ENCODE measurements at regions not wholly inside any gene's neighbourhood (a gene's known extent, or its start where the extent isn't known, plus 50 kb on each side); places are given as distances from the start of the nearest gene placed in this dataset.
"Not testable (repeated sequence)": the region's sequence is repeated elsewhere in the genome, so short reads cannot be mapped to it uniquely, and the experiment has no call there.

DNA sequence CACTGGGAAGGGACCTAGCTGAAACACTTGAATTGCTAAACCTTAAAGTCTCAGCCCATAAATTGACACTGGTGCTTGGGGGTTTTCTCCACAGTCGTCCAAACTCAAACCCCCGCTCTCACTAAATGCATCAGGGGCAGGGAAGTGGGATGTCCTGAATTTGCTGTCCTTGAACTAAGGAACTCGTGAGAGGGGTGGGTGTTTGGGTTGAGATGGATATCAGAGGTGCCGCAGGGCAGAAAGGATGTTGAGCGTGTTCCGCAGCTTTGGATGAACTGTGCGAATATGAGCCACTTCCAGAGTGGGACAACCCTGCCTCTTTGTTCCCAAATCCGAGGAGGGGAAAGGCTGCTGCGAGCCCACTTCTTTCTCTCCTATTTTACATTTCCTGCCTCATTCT lies 90.3 kb upstream of the LYZL2 start:
- TF ChIP-seq, protein P1, sequence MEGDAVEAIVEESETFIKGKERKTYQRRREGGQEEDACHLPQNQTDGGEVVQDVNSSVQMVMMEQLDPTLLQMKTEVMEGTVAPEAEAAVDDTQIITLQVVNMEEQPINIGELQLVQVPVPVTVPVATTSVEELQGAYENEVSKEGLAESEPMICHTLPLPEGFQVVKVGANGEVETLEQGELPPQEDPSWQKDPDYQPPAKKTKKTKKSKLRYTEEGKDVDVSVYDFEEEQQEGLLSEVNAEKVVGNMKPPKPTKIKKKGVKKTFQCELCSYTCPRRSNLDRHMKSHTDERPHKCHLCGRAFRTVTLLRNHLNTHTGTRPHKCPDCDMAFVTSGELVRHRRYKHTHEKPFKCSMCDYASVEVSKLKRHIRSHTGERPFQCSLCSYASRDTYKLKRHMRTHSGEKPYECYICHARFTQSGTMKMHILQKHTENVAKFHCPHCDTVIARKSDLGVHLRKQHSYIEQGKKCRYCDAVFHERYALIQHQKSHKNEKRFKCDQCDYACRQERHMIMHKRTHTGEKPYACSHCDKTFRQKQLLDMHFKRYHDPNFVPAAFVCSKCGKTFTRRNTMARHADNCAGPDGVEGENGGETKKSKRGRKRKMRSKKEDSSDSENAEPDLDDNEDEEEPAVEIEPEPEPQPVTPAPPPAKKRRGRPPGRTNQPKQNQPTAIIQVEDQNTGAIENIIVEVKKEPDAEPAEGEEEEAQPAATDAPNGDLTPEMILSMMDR (conservative IDR thresholded peaks at IDR 0.05; ENCODE audit: low read depth, low read length), result no peak
- no peak for DNase-seq (ENCODE audit: low read depth)
- H3K4me3 ChIP-seq (ENCODE audit: low read depth, low read length), result no peak overlapping the region

DNA sequence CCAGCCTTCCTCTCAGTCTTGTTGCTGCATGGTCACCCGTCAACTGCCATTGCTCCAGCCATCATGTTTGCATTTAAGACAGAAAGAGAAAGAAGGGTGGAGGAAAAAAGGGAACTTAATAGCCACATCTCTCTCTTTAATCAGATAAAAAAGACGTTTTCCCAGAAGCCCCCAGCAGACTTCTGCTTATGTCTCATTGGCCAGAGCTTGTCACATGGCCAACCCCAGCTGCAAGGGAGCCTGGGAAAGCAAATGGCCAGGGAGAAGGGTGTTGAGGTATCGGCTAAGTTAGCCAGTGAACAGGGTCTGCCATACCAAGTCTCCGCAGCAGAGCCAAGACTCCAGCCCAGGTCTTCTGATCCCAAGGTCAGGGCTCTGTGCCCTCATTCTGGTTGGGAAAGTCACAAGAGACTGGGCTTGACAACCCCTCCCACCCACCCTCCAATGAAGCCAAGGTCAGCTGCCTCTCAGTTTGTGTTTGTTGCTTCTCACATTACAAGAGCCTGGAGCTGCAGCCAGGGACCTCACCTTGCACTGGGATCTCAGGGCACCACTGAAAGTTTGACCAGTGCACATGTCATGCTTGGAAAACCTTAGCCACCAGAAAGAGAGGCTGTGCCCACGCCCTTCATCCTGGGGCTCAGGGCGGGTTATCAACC lies 80.3 kb upstream of the LYZL2 start:
- TF ChIP-seq, protein P1 (conservative IDR thresholded peaks at IDR 0.05; ENCODE audit: low read depth, low read length), result no peak
- DNase-seq (ENCODE audit: low read depth), result no peak
- H3K4me3 ChIP-seq (ENCODE audit: low read depth, low read length), result no peak overlapping the region

DNA sequence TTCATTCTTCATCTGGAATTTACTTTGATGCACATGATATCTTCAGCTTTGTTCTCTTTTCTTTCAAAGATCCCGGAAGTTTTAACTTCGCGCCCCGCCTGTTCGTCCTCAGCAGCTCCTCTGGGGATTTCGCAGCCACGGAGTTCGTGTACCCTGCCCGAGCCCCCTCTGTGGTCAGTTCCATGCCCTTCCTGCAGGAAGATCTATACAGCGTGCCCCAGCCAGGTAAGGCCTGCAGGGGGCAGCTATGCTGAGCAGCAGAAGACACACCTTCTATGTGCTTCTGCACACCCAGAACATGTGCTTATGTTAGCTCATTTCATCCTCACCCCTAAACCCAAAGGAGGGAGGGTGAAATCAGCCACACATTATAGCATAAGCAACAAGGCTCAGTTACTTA lies 79.7 kb upstream of the LYZL2 start:
- H3K4me3 ChIP-seq (ENCODE audit: low read depth, low read length), result no peak overlapping the region
- DNase-seq (ENCODE audit: low read depth), result no peak
- TF ChIP-seq, protein P1 (conservative IDR thresholded peaks at IDR 0.05; ENCODE audit: low read depth, low read length), result no peak

DNA sequence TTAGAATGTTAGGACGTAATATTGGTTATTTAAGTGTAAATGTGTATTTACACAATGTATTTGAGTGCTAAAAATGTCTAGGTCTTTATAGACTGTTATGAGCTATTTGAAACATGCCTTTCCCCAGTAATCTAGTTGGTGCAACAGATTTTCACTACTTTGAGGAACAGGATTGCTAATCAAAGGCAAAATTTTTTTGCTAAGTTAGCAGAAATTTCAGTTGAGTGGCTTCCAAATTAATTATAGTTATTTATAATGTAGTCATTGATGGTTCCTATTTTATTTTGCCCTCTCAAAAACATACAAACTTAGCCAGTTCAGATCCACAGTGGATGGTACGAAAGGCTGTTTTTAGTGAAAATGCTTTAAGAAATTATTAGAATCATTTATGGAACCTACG lies 78.7 kb upstream of the LYZL2 start:
- no peak overlapping the region for H3K4me3 ChIP-seq (ENCODE audit: low read depth, low read length)
- TF ChIP-seq, protein P1 (conservative IDR thresholded peaks at IDR 0.05; ENCODE audit: low read depth, low read length), result no peak
- DNase-seq (ENCODE audit: low read depth), result no peak

DNA sequence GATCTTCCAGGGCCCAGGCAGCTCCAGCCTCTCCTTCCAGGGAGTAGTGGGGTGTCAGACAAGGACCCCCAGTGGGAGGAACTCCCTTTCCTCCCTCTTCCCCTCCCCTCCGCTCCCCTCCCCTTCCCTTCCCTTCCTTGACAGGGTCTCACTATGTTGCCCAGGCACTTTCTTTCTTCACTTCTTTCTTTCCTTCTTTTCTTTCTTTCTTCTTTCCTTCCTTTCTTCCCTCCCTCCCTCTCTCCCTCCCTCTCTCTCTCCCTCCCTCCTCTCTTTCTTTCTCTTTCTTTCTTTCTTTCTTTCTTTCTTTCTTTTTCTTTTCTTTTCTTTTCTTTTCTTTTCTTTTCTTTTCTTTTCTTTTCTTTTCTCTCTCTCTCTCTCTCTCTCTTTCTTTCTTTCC lies 76.6 kb upstream of the LYZL2 start:
- not testable (repeated sequence) for DNase-seq (ENCODE audit: low read depth); H3K4me3 ChIP-seq (ENCODE audit: low read depth, low read length)

DNA sequence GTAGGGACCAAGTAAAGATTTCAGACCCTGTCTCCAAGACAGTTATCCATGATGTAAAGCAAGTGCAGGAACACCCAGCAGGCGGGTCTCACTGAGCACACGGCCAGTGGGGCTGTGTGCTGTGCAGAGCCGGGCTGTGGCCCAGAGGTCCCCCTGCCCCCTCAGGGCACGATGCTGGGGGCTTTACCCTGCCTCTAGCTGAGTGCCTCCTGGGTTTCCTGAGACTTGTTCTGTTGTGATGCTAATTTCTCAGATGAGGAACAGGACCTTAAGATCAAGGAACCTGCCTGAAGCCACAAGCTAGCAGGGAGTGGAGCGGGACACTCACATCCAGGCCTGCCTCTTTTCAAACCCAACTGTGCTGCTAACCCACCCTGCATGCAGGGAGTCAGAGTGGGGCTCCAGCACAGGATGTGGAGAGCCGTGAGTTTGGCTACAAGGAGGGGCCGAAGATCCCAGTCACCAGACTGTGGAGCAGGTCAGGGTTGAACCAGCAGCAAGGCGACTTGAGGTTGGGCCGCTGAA lies 76.1 kb upstream of the LYZL2 start:
- DNase-seq (ENCODE audit: low read depth), result no peak
- TF ChIP-seq, protein P1 (conservative IDR thresholded peaks at IDR 0.05; ENCODE audit: low read depth, low read length), result no peak
- H3K4me3 ChIP-seq (ENCODE audit: low read depth, low read length), result no peak overlapping the region

DNA sequence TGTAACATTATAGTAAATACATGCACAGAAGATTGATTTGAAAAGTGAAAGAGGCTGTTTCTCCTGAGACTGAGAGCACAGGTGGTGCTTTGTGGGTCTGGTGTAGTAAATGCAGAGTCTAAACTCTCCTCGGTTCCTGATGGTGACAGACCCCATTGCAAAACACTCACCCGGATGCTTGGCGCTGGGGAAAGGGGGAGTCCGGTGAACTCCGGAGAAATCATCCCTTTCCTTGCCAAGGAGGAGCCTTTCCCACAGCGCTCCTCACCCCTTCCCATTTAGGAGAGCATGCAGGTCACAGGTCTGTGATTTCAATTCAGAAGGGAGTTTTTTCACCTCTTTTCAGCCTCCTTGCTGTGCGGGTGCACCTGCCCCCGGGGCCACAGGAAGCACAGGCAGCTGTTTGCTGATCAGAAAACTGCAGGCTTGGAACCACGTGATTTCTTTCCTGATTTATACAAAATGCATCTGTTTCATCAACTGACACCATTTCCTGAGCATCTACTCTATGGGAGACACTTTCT lies 75.6 kb upstream of the LYZL2 start:
- no peak overlapping the region for H3K4me3 ChIP-seq (ENCODE audit: low read depth, low read length)
- no peak for DNase-seq (ENCODE audit: low read depth)
- TF ChIP-seq, protein P1 (conservative IDR thresholded peaks at IDR 0.05; ENCODE audit: low read depth, low read length), result no peak

DNA sequence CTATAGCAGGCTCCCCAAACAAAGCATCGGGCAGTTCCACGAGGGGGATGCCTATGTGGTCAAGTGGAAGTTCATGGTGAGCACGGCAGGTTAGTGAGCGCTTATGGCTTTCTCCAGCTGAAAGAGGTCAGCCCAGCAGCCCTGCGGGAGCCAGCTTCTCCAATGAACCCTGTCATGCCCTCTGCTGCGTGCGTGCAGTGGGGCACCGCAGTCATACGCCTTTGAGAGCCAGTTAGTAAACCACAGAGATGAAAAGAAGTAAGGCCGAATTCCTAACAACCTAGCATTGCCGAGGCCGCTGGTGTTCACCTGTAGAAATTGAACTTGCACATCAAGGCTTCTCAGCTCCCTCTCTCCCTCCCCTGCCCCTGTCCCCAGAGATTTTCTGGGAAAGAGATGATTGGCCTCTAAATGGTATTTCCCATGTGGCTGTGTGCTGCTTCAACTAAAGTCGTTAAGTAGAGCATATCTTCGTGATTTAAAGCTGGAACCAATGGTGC lies 75.1 kb upstream of the LYZL2 start:
- DNase-seq (ENCODE audit: low read depth); H3K4me3 ChIP-seq (ENCODE audit: low read depth, low read length): not testable (repeated sequence)

Measured in choroid plexus epithelial cell (primary cell).